Colonic mucosa (tissue), 4 donors: ENCODE measurements at regions not wholly inside any gene's neighbourhood (a gene's known extent, or its start where the extent isn't known, plus 50 kb on each side); places are given as distances from the start of the nearest gene placed in this dataset.

Experiments used
- DNase-seq: peaks from one replicate; pipeline ENCODE4 v3.0.0-alpha.2; 2020
- H3K27ac ChIP-seq: fragments of 200-600 bp; one replicate; pipeline ENCODE4 v1.8.0; 2021
- H3K27me3 ChIP-seq: fragments of 200-600 bp; one replicate; pipeline ENCODE4 v1.8.0; 2021
- H3K36me3 ChIP-seq: fragments of 200-600 bp; one replicate; pipeline ENCODE4 v1.8.0; 2021
- H3K4me1 ChIP-seq: fragments of 200-600 bp; one replicate; pipeline ENCODE4 v1.8.0; 2021; ENCODE audit warnings: mild to moderate bottlenecking
- H3K4me3 ChIP-seq: fragments of 200-600 bp; one replicate; pipeline ENCODE4 v1.8.0; 2021
- H3K9ac ChIP-seq, 2 donors: one replicate each; pipeline ENCODE4 v1.7.0; 2013; ENCODE audit warnings: control low read depth in 2 of 2, low read depth in 2 of 2, low read length in 2 of 2
- H3K9me3 ChIP-seq: fragments of 200-600 bp; one replicate; pipeline ENCODE4 v1.8.0; 2021
- intact Hi-C: fragments of 100-400 bp; cut with DNase I; formaldehyde crosslinking; loops from one replicate; pipeline ENCODE4 v1.14.1; 2022
- TF ChIP-seq, protein P1 (sequence below): fragments of 200-600 bp; IDR thresholded peaks from one replicate; pipeline ENCODE4 v1.8.0; 2022; ENCODE audit warnings: antibody characterized with exemption, mild to moderate bottlenecking
- donor health status: healthy.
- donor health status: DM: no; HTN: no; CAD: no.
- donor health status: DM: no; HTN: no; CAD: no.

GRCh38 chr1:87717157-87717670, 388.5 kb downstream of the LMO4 start:
- Histone ChIP-seq H3K4me1 (peaks cover 4% of the 10 kb centered on the region), H3K4me3 (no peak overlapping the region), H3K9me3 (no peaks in the 10 kb centered on the region), H3K27ac (no peak overlapping the region), H3K36me3 (no peaks in the 10 kb centered on the region), H3K9ac (no peak overlapping the region), H3K27me3 (no peaks in the 10 kb centered on the region)
- intact Hi-C loops = no loop called here
- no peak for DNase-seq
- TF ChIP-seq, protein P1, sequence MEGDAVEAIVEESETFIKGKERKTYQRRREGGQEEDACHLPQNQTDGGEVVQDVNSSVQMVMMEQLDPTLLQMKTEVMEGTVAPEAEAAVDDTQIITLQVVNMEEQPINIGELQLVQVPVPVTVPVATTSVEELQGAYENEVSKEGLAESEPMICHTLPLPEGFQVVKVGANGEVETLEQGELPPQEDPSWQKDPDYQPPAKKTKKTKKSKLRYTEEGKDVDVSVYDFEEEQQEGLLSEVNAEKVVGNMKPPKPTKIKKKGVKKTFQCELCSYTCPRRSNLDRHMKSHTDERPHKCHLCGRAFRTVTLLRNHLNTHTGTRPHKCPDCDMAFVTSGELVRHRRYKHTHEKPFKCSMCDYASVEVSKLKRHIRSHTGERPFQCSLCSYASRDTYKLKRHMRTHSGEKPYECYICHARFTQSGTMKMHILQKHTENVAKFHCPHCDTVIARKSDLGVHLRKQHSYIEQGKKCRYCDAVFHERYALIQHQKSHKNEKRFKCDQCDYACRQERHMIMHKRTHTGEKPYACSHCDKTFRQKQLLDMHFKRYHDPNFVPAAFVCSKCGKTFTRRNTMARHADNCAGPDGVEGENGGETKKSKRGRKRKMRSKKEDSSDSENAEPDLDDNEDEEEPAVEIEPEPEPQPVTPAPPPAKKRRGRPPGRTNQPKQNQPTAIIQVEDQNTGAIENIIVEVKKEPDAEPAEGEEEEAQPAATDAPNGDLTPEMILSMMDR = no peak

GRCh38 chr1:87718241-87718950, 389.7 kb downstream of the LMO4 start:
- Histone ChIP-seq H3K9me3 (no peaks in the 10 kb centered on the region), H3K27ac (no peak overlapping the region), H3K36me3 (no peaks in the 10 kb centered on the region), H3K27me3 (no peaks in the 10 kb centered on the region), H3K4me3 (no peak overlapping the region), H3K9ac (no peak overlapping the region), H3K4me1 (peaks cover 4% of the 10 kb centered on the region)
- TF ChIP-seq, protein P1 = no peak
- intact Hi-C loops = no loop called here
- DNase-seq = no peak

- TF ChIP-seq, protein P1 = no peak
- no peak overlapping the region for H3K27ac ChIP-seq
These were observed 391.0 kb downstream of the LMO4 start for GRCh38 chr1:87719658-87720057.

DNA sequence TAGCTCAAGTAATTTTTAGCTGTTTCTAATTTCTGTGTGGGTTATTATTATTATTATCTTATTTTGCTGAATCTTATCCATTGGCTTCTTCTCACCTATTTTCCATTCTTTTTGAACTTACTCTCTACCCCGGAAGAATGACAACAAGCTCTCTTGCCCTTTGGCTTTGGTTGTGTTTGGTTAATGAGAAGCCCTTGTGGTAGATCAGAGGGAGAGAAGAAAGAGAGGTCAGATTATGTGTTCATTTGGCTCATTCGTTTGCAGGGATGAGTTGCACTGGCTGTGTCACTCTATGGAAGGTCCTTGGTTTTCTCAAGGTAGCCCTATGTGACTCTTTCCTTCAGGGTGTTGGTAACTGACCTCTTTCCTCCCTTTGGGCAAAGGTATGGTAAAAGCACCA, 391.9 kb downstream of the LMO4 start:
- Histone ChIP-seq H3K9me3 (no peaks in the 10 kb centered on the region), H3K4me1 (peaks cover 4% of the 10 kb centered on the region), H3K4me3 (no peak overlapping the region), H3K27ac (no peak overlapping the region), H3K9ac (no peak overlapping the region), H3K27me3 (no peaks in the 10 kb centered on the region), H3K36me3 (no peaks in the 10 kb centered on the region)
- TF ChIP-seq, protein P1 = no peak
- DNase-seq = no peak
- intact Hi-C loops = no loop called here

More at GRCh38 chr1:87719658-87720057, 391.0 kb downstream of the LMO4 start:
- Histone ChIP-seq H3K4me3 (no peak overlapping the region), H3K9ac (no peak overlapping the region), H3K36me3 (no peaks in the 10 kb centered on the region), H3K27me3 (no peaks in the 10 kb centered on the region), H3K4me1 (peaks cover 4% of the 10 kb centered on the region), H3K9me3 (no peaks in the 10 kb centered on the region)
- DNase-seq = no peak
- intact Hi-C loops = no loop called here

GRCh38 chr1:87723193-87723592, 394.5 kb downstream of the LMO4 start:
- intact Hi-C loops = no loop called here
- no peak overlapping the region for H3K27ac ChIP-seq
- DNase-seq = no peak

More at GRCh38 chr1:87723193-87723592, 394.5 kb downstream of the LMO4 start:
- H3K36me3 ChIP-seq = no peaks in the 10 kb centered on the region
- TF ChIP-seq, protein P1 = no peak
- no peaks in the 10 kb centered on the region for H3K4me1 ChIP-seq
- H3K9me3 ChIP-seq = no peaks in the 10 kb centered on the region
- no peaks in the 10 kb centered on the region for H3K27me3 ChIP-seq
- no peak overlapping the region for H3K9ac ChIP-seq
- H3K4me3 ChIP-seq = no peak overlapping the region
